ENCODE measurements at regions not wholly inside any gene's neighbourhood (a gene's known extent, or its start where the extent isn't known, plus 50 kb on each side); places are given as distances from the start of the nearest gene placed in this dataset.
A peak's percentile ranks its signal among the peaks of the same experiment; 100 is the strongest.
"Not testable (repeated sequence)": the region's sequence is repeated elsewhere in the genome, so short reads cannot be mapped to it uniquely, and the experiment has no call there.

DNA sequence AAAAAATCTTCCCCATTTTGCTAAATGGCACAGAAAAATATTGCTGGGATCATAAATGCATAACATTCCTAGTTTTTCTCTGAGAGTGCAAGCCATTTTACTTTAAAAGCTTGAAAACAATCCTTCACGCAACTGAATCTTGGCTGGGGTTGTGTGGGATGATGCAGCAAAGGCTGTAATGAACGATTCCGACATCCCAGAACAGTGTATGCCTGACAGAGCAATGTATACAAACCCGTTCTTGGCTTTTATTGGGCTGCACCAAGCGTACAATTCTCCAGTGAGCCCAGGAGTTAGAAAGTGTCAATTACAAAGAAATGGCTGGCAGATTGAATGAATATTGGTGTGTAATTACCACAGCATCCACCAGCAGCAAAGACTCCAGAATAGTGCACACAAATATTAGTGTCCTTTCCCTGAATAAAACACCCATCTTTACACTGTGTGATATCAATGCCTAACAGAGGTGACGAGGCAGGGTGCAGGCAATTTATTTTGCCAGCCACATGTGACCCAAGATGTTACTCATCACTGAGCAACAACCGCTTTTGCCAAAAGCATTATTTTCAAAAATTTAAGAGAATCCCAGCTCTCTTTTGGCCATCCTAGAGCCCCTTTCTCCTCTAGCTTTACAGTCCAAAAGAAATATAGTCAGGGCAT lies 578.6 kb upstream of the CHAC2 start:
- DNase-seq = no peak

DNA sequence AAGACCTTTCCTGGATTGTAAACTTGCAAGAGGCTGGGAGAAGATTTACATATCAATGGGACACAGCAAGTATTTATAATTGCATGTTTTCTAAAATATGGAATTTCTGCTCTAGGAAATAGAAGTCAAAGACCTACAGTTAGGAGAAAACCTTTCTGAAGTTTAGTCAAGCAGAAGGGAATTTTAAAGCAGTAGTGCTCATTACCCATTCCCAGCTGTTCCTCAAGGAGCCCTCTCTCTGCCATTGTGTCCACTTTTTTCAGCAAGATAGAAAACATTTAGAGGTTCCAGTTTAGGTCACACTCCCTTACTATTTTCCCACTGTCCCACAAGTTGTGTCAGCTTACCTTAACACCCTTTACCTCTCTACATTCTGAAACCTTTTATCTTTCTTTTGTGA lies 584.0 kb upstream of the CHAC2 start:
- no peak for DNase-seq

DNA sequence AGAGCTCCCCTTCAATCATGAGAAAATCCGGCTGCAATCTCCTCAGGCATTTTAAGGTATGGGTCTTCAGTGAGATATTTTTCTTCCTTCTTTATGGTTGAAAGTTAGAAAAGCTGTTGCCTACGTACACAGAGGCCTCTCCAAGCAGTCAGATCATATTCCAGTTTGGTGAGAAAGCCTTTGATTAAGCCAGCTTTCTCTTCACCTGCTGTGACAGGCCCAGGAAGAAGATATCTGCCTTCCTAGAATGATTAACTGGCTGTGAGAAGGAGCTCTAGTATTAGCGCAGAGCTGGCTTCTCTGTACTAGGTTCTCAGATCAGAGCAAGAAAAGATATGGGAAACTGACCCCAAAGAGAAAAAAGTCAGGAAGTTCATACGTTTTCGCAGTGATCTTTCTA lies 585.0 kb upstream of the CHAC2 start:
- DNase-seq = no peak

DNA sequence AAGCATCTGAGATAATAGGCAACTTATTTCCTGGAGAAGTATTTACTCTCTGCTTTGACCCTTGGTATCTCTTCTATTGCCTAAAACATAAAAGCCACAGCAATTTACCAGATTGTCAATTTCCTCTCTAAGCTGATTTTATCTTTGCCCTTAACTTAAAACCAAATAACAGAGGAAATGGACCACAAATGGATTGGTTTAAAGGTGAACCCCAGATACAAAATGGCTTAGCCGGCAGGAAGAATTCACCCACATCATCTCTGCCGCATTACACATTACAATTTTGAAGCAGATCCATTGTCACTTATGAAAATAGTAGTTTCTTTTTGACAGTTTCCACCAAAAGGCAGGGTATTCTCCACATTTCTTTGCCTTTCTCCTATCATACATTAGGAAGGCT lies 585.8 kb upstream of the CHAC2 start:
- peak in 1 of 2 donors; percentile 9 for DNase-seq

DNA sequence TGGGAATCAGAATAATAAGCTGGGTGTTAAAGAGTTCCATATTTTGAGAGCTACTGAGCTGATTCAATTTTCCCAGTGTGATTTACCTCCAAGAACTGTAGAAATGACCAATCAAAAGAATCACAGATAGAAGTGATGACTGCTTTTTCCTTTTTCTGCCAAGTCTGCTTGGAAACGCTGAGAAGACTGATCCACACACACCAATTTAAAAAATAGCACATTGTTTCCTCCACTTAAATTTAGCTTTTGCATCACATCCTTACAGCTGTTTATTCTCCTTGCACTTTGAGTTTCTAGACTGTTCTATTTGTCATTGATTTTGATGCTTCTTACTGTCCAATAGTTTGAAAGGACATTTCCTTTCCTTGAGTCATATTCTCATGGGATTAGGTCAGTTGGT lies 590.3 kb upstream of the CHAC2 start:
- no peak for DNase-seq

DNA sequence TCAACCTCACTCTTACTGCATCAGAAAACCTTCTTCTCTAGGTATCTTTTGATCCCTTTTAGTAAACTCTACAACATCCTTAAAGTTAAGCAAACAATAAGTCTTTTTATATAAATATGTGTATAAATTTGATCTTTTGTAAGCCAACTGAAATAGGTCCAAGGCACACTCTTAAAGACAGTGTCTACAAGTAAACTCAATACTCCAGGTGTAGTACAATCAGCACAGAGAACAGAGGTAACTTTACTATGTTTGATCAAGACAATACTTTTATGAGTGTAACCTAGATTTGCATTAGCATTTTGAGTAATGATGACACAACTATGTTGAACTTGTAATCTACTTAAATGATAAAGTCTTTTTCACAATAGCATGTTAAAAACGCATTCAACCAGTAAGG lies 593.1 kb upstream of the CHAC2 start:
- no peak for DNase-seq

DNA sequence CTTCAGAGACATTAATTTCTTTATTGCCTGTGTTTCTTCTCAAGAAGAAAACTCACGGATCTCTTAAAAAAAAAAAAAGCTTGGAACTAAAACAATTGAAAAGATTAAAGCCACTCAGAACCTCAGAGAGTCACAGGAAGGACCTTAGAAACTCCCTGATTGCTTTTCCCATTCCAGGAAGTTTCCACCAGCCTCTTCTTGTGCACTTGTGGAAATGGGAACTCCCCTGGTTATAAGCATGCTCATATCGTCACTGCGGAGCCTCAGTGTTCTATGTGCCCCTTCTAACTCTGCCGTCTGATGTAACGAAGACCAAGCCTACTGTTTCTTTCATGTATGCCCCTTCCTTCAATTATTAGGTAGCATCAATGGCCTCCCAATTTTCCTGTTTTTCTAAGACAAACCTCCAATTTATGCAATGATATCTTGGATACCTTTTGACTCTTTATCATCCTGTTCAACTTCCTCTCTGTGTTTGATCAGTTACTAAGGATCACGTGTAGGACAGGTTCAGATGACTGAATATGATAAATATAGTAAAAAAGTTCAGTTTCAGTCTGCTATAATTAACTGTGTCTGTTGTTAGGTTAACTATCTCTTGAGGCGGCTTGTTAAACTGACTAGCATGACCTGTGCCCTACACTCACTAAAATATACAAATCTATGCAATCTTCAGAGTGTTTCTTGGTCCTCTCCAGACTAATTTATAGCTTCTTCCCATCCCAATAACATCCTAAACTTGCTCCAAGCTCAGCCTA lies 593.7 kb upstream of the CHAC2 start:
- DNase-seq = no peak

DNA sequence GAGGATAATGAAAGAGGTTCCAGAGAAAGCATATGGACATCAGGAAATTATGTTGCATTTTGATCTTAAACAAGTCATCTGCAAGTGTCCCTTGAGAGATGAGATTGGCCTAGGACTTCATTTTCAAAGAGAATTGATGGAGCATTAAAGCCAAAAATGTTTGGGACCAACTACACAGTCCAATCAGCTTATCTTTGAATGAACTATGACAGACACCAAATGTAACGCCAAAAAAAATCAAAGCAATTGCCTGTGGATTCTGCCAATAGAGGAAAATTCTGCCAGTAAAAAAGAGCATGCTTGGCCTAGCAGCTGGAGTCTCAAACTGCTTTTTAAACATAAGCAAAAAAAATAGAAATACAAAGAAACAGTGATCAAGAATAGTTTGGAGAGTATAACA lies 594.5 kb upstream of the CHAC2 start:
- no peak for DNase-seq

DNA sequence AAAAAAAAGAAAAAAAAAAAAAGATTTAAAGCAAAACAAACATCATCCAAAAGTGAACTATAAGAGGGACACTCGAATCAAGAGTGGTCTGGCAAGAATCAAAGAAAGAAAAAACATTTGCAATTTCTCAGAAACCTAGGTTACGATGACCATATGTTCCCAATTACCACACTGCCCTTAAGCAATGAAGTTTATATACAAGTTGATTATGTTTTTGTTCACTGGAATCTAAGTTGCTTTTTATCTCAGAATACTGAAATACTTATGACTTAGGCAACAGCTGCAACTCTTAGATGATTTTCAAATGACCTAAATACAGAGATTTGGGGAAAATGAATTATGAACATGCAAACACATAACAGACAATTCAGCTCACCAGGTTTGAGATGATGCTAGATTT lies 597.1 kb upstream of the CHAC2 start:
- DNase-seq = no peak

DNA sequence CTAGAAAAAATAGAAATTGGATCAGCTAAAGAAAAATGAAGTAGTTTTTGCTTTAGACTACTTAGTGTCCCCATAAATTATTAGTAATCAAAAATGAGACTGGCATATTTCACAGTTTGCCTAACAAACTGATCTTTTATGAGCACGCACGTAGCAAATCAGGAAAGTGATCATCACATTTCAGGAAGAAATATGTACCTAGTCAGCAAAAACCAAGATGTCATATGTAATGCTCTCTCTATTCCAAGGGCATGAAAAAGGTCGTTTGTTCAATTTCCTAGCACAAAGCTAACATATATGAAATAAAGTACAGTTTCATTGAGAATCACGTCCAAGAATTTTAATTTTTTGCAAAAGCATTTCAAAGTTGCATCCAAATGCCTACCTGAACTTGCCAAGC lies 600.4 kb upstream of the CHAC2 start:
- no peak for DNase-seq

DNA sequence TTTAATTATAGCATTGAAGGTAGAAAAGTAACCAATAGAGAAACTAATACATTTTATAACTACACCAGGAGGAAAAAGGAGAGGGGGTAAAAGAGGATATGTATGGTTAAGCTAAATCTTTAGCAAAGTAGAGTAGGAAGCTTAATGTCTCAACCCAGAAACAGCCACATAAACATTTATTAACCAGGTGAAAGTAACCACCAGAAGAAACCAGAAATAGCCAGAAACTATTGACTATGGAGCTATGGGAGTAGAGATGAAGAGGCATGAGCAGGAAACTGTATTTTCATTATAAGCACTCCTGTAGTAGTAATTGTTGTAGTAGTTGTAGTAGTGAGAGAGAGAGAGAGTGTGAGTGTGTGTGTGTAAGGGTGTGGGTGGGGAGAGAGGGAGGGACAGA lies 617.5 kb upstream of the CHAC2 start:
- DNase-seq = no peak

DNA sequence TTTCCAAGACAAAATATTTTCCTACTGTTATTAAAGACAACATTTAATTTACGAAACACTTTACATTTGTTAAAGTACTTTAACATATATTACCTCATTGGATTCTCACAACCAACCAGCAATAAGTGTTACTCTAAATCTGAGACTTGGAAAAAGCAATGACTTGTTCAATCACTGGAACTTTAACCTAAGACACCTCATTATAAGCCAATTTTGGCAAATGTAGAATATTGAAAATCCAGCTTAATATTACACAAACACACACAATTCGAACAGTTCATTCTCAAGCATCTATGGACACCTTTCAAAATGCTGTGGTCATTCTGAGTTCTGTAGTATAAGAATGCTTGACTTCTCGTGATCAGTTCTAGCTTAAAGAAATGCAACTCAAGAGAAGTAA lies 619.4 kb upstream of the CHAC2 start:
- no peak for DNase-seq

DNA sequence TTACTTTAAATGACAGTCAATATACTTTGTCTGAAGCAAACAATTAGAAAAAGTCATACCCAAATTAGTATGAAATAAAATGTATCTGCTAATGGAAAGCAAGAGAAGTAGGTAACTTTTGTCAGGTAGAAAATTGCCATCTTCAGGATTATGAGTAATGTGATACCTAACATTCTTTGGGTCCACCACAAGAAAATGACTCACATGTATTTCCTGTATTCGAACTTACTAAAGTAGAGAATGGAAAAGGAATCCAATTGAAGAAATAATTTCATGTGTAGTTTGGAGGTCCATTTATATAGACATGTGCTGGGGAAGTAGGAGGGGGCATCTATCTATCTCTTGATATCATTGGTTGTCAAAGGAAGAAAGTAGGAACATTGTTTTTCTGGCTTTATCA lies 636.2 kb upstream of the CHAC2 start:
- no peak for DNase-seq

DNA sequence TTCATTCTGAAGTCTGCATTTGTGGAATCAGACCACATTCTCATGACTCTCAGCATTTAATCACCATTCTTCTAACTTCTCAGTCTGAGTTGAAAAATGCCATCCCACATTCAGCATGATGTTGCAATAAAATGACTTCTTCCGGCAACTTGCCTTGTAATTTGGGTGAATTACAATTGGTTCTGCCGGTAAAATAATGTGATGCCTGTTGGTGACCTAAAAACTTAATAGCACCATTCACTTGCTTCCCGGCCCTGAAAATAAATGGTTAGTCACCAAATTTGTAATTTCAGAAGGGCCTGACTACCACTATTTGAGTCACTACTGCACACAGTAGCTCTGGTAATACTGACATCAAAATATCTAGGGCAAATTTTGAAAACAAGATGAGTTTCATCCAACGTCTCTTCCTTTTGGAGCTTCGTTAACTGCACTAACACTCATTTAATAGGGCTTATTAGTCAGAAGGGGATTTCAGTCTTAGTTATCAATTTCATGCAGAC lies 637.1 kb upstream of the CHAC2 start:
- no peak for DNase-seq

DNA sequence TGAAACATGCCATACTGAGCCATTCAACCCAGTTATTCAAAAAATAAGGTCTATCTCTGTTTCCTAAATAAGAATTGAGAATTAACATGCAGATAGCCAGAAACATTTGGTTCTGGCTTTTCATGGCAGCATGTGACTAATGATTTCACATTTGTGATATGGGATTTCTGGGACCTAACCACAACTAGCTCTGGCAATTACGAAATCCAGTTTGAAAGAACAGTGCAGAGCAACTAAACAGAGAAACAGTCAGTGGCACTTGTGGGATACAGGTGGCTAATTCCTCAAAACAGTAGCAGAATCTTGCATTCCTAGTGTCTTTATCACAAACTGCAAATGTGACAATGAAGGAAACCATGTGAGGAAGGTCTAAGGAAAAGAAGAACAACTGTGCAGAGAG lies 637.8 kb upstream of the CHAC2 start:
- no peak for DNase-seq

DNA sequence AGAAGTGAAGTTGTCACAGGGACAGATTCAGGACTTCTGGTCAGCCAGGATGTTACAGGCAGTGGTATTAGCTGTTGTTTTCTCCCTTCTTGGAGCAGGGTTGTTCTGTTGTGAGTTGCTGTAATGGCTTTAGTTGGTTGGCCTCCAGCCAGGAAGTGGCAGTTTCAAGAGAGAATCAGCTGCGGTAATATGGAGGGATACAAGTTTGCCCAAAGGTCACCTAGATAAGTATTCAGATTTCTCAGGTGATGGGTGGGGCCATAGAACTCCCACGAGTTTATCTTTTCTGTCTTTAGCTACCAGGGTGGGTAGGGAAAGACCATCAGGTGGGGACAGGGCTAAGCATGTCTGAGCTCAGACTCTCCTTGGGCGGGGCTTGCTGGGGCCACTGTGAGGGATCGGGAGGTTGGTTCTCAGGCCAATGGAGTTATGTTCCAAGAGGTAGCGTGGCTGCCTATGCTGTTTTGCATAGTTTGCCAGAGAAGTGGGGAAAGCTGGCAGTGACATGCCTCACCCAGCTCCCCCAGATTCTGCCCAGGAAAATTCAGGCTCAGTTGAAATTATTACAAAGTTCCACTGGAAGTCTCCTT lies 640.4 kb upstream of the CHAC2 start:
- DNase-seq = no peak

DNA sequence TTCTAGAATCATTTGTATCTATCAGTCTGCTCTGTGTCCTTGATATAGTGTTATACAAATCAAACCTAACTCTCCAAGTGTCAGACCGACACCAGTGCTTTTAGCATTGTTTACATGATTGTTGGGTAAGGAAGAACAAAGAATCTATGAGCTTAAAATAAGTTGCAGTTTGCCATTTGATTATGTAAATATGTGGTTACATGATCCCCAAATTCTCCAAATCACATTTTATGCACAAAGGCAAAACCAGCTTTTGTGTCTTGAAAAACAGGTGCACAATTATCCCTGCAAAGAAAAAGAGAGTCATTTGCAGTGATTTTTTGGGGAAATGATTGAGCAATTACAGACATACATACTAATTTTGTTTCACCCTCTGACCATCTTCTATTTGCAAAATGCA lies 652.6 kb upstream of the CHAC2 start:
- no peak for DNase-seq

DNA sequence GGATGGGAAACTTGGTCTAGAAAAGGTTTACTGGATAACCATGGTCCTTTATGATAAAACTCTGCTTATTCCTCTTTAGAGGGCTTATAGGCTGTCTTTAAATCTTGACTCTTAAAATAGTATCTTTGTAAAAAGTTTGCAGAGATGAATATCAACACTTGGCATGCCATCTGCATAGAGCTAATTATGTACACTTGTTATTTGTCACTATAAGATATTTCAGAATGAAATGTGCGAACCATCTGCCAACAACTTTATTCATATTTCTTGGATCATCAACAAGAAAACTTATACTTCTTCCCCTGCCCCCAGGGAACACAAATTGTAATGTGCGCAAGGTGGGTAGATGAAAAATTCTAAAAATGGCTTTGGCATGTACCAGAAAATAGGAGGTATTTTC lies 653.0 kb upstream of the CHAC2 start:
- no peak for DNase-seq

DNA sequence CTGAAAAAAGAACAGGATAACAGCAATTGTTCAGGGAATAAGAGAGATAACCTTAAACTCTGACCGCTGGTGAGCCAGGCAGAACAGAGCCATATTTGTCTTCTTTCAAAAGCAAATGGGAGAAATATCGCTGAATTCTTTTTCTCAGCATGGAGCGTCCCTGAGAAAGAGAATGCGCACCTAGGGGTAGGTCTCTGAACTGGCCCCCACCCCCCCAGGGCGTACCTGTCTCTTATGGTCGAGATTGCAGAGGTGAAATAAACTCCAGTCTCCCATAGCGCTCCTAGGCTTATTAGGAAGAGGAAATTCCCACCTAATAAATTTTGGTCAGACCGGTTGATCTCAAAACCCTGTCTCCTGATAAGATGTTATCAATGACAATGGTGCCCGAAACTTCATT lies 655.2 kb upstream of the CHAC2 start:
- not testable (repeated sequence) for DNase-seq

DNA sequence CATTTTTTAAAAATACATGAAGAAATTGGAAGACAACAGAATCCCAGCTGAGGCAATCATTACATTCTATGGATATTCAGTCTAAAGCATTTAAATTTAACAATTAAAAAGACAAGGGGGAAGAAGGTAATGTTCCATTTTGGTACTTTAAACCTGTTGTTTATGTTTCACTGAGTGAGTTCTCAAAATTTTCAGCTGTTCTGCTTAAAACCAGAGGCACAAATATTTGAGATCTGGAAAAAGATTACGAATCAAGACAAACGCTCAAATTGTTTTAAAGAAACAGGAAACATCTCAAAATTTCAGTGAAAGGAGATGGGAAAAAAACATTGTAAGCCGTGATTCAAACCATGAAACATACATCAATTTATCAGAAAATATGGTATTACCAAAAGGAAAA lies 656.2 kb upstream of the CHAC2 start:
- no peak for DNase-seq

DNA sequence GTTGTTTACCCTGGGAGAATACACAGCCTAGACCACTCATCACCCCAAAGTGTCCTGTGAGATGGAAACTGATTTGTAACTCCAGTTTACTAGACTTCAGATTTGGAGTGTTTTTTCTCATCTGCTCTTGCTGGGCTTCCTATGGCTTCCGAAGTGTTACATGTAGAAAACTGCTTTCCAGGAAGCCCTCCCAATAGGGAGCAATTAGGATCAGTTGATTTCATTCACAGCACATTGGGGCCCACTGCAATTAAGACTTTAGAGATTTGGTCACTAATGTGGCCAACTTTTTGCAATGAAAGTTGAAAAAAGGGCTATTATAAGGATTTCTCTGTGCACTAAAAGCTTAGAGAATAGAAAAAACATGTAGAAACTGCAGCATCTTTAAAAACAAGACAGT lies 656.6 kb upstream of the CHAC2 start:
- no peak for DNase-seq

DNA sequence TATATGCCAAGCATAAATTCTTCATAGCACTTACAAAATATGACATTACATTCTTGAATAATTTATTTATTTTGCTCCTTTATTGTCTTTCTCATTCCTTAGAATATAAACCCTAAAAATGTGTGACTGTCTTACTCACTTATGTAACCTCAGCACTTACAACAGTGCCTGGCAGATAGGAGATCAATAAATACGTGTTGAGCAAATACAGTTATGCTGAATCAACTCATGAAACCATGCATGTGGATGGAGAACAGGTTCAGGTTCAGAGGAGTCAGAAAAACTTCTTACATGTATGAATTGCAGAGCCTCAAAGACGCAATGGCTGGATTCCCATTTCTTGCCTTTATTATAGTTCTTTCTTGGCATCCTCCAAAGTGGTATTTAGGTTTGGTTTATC lies 659.4 kb upstream of the CHAC2 start:
- no peak for DNase-seq

DNA sequence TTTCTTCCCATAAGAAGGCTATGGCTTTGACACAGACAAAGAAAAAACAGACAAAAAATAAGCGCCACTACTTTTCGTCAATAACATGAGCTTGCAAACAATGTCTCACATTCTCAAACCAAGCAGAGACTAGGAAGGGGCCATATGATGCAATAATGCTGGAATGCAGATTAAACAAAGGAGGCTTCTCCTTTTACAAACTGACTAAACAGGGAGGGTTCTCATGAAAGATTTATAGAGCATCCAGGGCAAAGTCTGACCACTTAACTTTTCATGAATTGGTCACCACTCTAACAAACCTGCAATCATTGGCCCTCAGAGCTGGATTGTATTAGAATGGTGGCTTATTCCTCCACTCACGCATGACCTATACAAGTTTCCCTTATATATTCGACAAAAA lies 663.3 kb upstream of the CHAC2 start:
- DNase-seq = no peak

DNA sequence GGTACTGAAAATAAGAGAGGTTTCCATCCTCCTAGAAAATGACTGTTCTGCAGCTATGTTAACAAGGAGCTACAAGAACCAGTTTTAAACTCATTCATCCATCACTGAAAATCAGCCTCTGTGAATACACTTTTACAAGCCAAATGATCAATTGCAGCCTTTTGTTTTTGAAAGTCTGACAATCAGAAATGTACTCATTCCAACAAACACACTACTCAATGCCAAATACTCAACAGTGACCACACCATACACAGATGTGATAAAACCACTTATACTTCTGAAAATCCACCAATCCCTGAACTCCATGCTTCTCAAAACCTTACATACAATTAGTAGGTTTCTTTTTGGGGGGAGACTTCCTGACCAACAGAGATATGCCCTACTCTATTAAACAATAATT lies 663.9 kb upstream of the CHAC2 start:
- DNase-seq = no peak

DNA sequence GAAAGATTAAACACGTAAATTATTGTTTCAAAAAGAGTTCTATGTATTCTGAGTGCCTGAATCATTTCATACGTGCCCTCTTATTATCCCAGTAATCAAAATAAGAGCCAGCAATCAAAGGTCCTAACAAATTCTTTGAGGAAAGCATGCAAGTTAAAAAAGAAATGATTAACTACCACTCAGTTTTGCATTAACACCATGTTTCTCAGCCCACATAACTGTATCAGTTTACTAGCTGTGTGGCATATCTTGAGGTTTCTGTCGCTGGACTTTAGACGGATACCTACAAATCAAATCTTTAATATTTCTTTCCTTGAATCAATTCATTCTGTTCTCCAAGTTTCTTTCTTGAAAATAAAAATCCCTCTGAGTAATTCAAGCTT lies 668.9 kb upstream of the CHAC2 start:
- DNase-seq = no peak
